Mesenchymal stem cell (in vitro differentiated cells and primary cell): ENCODE measurements at regions not wholly inside any gene's neighbourhood (a gene's known extent, or its start where the extent isn't known, plus 50 kb on each side); places are given as distances from the start of the nearest gene placed in this dataset.

Experiments
- DNase-seq: peaks from one replicate; pipeline ENCODE4 v3.0.0-alpha.2; 2013
- H2AFZ ChIP-seq: one replicate; pipeline ENCODE4 v1.6.1; 2013; ENCODE audit warnings: low read depth, mild to moderate bottlenecking, control low read depth, inconsistent platforms, low read length, moderate library complexity
- H2AK5ac ChIP-seq: 2 replicates; pipeline ENCODE4 v1.6.1; 2013; ENCODE audit warnings: low read length, moderate library complexity, mild to moderate bottlenecking, inconsistent platforms; ENCODE audit not compliant: severe bottlenecking
- H2BK120ac ChIP-seq: one replicate; pipeline ENCODE4 v1.6.1; 2013; ENCODE audit warnings: low read depth, mild to moderate bottlenecking, inconsistent platforms, low read length, moderate library complexity
- H2BK12ac ChIP-seq, 2 experiments: one replicate each; pipeline ENCODE4 v1.6.1; 2013; ENCODE audit warnings: inconsistent platforms in 2 of 2, low read length in 2 of 2, mild to moderate bottlenecking in 2 of 2, moderate library complexity in 2 of 2, control low read depth in 1 of 2
- H2BK15ac ChIP-seq: one replicate; pipeline ENCODE4 v1.6.1; 2013; ENCODE audit warnings: mild to moderate bottlenecking, low read depth, inconsistent platforms; ENCODE audit not compliant: poor library complexity, severe bottlenecking
- H2BK5ac ChIP-seq: 2 replicates; pipeline ENCODE4 v1.6.1; 2013; ENCODE audit warnings: low read depth, mild to moderate bottlenecking, low read length, control low read depth, inconsistent platforms; ENCODE audit not compliant: poor library complexity, severe bottlenecking
- H3K14ac ChIP-seq, 2 experiments: one replicate each; pipeline ENCODE4 v1.6.1; 2013; ENCODE audit warnings: inconsistent platforms in 2 of 2, low read length in 2 of 2, control low read depth in 1 of 2, mild to moderate bottlenecking in 1 of 2, moderate library complexity in 1 of 2
- H3K18ac ChIP-seq, 2 experiments: one replicate each; pipeline ENCODE4 v1.6.1; 2013; ENCODE audit warnings: inconsistent platforms in 2 of 2, low read length in 2 of 2, control low read depth in 1 of 2, low read depth in 1 of 2, mild to moderate bottlenecking in 1 of 2
- H3K23ac ChIP-seq, 2 experiments: one replicate each; pipeline ENCODE4 v1.6.1; 2013; ENCODE audit warnings: inconsistent platforms in 2 of 2, low read length in 2 of 2, mild to moderate bottlenecking in 2 of 2, moderate library complexity in 2 of 2, control low read depth in 1 of 2
- H3K27ac ChIP-seq: 2 replicates; pipeline ENCODE4 v1.5.1; 2013; ENCODE audit warnings: mild to moderate bottlenecking, moderate library complexity, low read length, control low read depth, inconsistent platforms; ENCODE audit not compliant: poor library complexity, severe bottlenecking
- H3K27me3 ChIP-seq, 2 experiments: 2 replicates each; pipeline versions ENCODE4 v1.6.1 to v1.7.0; 2013; ENCODE audit warnings: low read length in 2 of 2, mild to moderate bottlenecking in 2 of 2, moderate library complexity in 2 of 2, control low read depth in 1 of 2, inconsistent platforms in 1 of 2; ENCODE audit not compliant: control insufficient read depth in 1 of 2, insufficient read depth in 1 of 2
- H3K36me3 ChIP-seq, 2 experiments: 2 replicates each; pipeline versions ENCODE4 v1.6.1 to v1.7.0; 2013; ENCODE audit warnings: low read length in 2 of 2, control low read depth in 1 of 2, inconsistent platforms in 1 of 2, low read depth in 1 of 2, mild to moderate bottlenecking in 1 of 2; ENCODE audit not compliant: insufficient read depth in 2 of 2, control insufficient read depth in 1 of 2
- H3K4ac ChIP-seq, 2 experiments: one replicate each; pipeline ENCODE4 v1.6.1; 2013; ENCODE audit warnings: inconsistent platforms in 2 of 2, low read length in 2 of 2, mild to moderate bottlenecking in 2 of 2, moderate library complexity in 2 of 2, control low read depth in 1 of 2, low read depth in 1 of 2
- H3K4me1 ChIP-seq: 2 replicates; pipeline ENCODE4 v1.6.1; 2013; ENCODE audit warnings: low read depth, low read length, control low read depth; ENCODE audit not compliant: control insufficient read depth, insufficient read depth
- H3K4me2 ChIP-seq: 2 replicates; pipeline ENCODE4 v1.6.1; 2013; ENCODE audit warnings: low read length, mild to moderate bottlenecking, inconsistent platforms; ENCODE audit not compliant: poor library complexity, severe bottlenecking
- H3K4me3 ChIP-seq, 2 experiments: 2 replicates each; pipeline versions ENCODE4 v1.5.1 to v1.7.0; 2013; ENCODE audit warnings: low read length in 2 of 2, mild to moderate bottlenecking in 2 of 2, control low read depth in 1 of 2, low read depth in 1 of 2; ENCODE audit not compliant: insufficient read depth in 1 of 2
- H3K79me1 ChIP-seq: replicated peaks from 2 replicates; pipeline ENCODE4 v1.6.1; 2013; ENCODE audit warnings: mild to moderate bottlenecking, control low read depth, low read length, inconsistent platforms; ENCODE audit not compliant: poor library complexity, severe bottlenecking
- H3K9ac ChIP-seq: 2 replicates; pipeline ENCODE4 v1.7.0; 2013; ENCODE audit warnings: mild to moderate bottlenecking, low read length, moderate library complexity
- H3K9me3 ChIP-seq: 2 replicates; pipeline ENCODE4 v1.7.0; 2013; ENCODE audit warnings: mild to moderate bottlenecking, low read length; ENCODE audit not compliant: control insufficient read depth
- H4K8ac ChIP-seq: one replicate; pipeline ENCODE4 v1.6.1; 2013; ENCODE audit warnings: inconsistent platforms, mild to moderate bottlenecking, low read length, moderate library complexity
- H4K91ac ChIP-seq: one replicate; pipeline ENCODE4 v1.6.1; 2013; ENCODE audit warnings: mild to moderate bottlenecking, low read length, inconsistent platforms
- WGBS: methylation state at CpG from one replicate; pipeline ENCODE4 v1.1.7; 2013; ENCODE audit warnings: mixed read lengths; 5-methylcytosine and 5-hydroxymethylcytosine counted together

- Histone ChIP-seq H3K4me1 (no peaks in the 10 kb centered on the region), H3K23ac (no peak overlapping the region), H3K4me2 (no peak overlapping the region), H2BK12ac (no peak overlapping the region), H4K91ac (no peak overlapping the region), H3K27ac (no peak overlapping the region), H4K8ac (no peak overlapping the region), H3K9ac (no peak overlapping the region), H2BK15ac (no peak overlapping the region), H3K4ac (no peak overlapping the region), H2BK5ac (no peak overlapping the region), H3K14ac (no peak overlapping the region), H3K9me3 (no peaks in the 10 kb centered on the region), H3K27me3 (no peaks in the 10 kb centered on the region), H3K36me3 (no peaks in the 10 kb centered on the region), H3K4me3 (no peak overlapping the region), H2AFZ (no peak overlapping the region), H2BK120ac (no peak overlapping the region), H2AK5ac (no peak overlapping the region), H3K18ac (no peak overlapping the region), H3K79me1 (no peaks in the 10 kb centered on the region)
- DNase-seq, result peak; percentile 18
- WGBS, result no CpG with 5 or more reads among the region's 1 CpG
Measured at GRCh38 chr12:84375449-84376170, 537.0 kb downstream of the SLC6A15 start.

- Histone ChIP-seq H3K4ac (no peak overlapping the region), H3K14ac (peak overlapping the region in 1 of 2 experiments; percentile 16), H3K4me1 (no peaks in the 10 kb centered on the region), H3K9ac (no peak overlapping the region), H3K18ac (no peak overlapping the region), H2BK15ac (no peak overlapping the region), H4K91ac (no peak overlapping the region), H3K79me1 (no peaks in the 10 kb centered on the region), H3K9me3 (no peaks in the 10 kb centered on the region), H3K27ac (no peak overlapping the region), H3K36me3 (no peaks in the 10 kb centered on the region), H3K27me3 (no peaks in the 10 kb centered on the region), H2AK5ac (no peak overlapping the region), H3K23ac (no peak overlapping the region), H2AFZ (no peak overlapping the region), H3K4me3 (no peak overlapping the region), H2BK5ac (no peak overlapping the region), H3K4me2 (no peak overlapping the region), H4K8ac (no peak overlapping the region), H2BK120ac (no peak overlapping the region), H2BK12ac (no peak overlapping the region)
- WGBS, result 90% methylated on average over 7 of the region's 7 CpGs
- DNase-seq, result no peak
Measured at GRCh38 chr12:84362552-84362897, 550.1 kb downstream of the SLC6A15 start.

GRCh38 chr12:84361651-84362551 is 550.7 kb downstream of the SLC6A15 start:
- H2BK5ac ChIP-seq, result no peak overlapping the region
- no peaks in the 10 kb centered on the region for H3K79me1 ChIP-seq
- H3K27ac ChIP-seq, result no peak overlapping the region
- no peak overlapping the region for H2BK120ac ChIP-seq
- H3K4me2 ChIP-seq, result no peak overlapping the region
- no peak overlapping the region for H3K23ac ChIP-seq
- H3K36me3 ChIP-seq, result no peaks in the 10 kb centered on the region
- peak overlapping the region in 1 of 2 experiments; percentile 16 for H3K14ac ChIP-seq
- peak overlapping the region; percentile 63 for H4K8ac ChIP-seq
- H2AFZ ChIP-seq, result no peak overlapping the region
- WGBS, result 90% methylated on average over 27 of the region's 27 CpGs
- no peak overlapping the region for H3K9ac ChIP-seq
- no peak overlapping the region for H3K18ac ChIP-seq
- H2AK5ac ChIP-seq, result no peak overlapping the region
- H3K4ac ChIP-seq, result no peak overlapping the region
- no peak for DNase-seq
- H3K4me3 ChIP-seq, result no peak overlapping the region
- H4K91ac ChIP-seq, result no peak overlapping the region
- H3K9me3 ChIP-seq, result no peaks in the 10 kb centered on the region
- no peak overlapping the region for H2BK15ac ChIP-seq
- no peaks in the 10 kb centered on the region for H3K27me3 ChIP-seq
- H3K4me1 ChIP-seq, result no peaks in the 10 kb centered on the region
- H2BK12ac ChIP-seq, result no peak overlapping the region

GRCh38 chr12:84357314-84357713 is 555.3 kb downstream of the SLC6A15 start:
- Histone ChIP-seq H3K27me3 (no peaks in the 10 kb centered on the region), H3K27ac (no peak overlapping the region), H4K91ac (no peak overlapping the region), H3K18ac (no peak overlapping the region), H3K36me3 (no peaks in the 10 kb centered on the region), H3K4ac (no peak overlapping the region), H3K9ac (no peak overlapping the region), H3K9me3 (no peaks in the 10 kb centered on the region), H4K8ac (no peak overlapping the region), H3K4me2 (no peak overlapping the region), H3K14ac (no peak overlapping the region), H3K79me1 (no peaks in the 10 kb centered on the region), H2AK5ac (no peak overlapping the region), H3K23ac (no peak overlapping the region), H3K4me3 (no peak overlapping the region), H2BK15ac (no peak overlapping the region), H2BK12ac (no peak overlapping the region), H2BK5ac (no peak overlapping the region), H2AFZ (no peak overlapping the region), H3K4me1 (no peaks in the 10 kb centered on the region), H2BK120ac (no peak overlapping the region)
- no peak for DNase-seq
- 82% methylated on average over 3 of the region's 3 CpGs for WGBS
